A673 (cell line): ENCODE measurements at regions not wholly inside any gene's neighbourhood (a gene's known extent, or its start where the extent isn't known, plus 50 kb on each side); places are given as distances from the start of the nearest gene placed in this dataset.

ENCODE experiments used
- BruUV-seq: library from RNA; stranded (reverse); fragments of 400-500 nt; replicated peaks from 2 replicates; lab custom pipeline; 2021; lab: Mats Ljungman, UMichigan
- CTCF ChIA-PET: fragments of 300-600 bp; sonication (Branson Sonifier 250); formaldehyde crosslinking; loops from one replicate; lab custom pipeline; 2022; ENCODE audit warnings: antibody characterized with exemption; lab: Charles Lee
- POLR2A ChIA-PET: fragments of 300-600 bp; sonication (Branson Sonifier 250); formaldehyde crosslinking; loops from one replicate; lab custom pipeline; 2022; ENCODE audit warnings: antibody characterized with exemption; ENCODE audit not compliant: low non-redundant PET; lab: Charles Lee
- DNase-seq: peaks from one replicate; pipeline ENCODE4 v3.0.0-alpha.2; 2015; ENCODE audit warnings: low spot score
- H3K27ac ChIP-seq: fragments of 200-600 bp; sonication (generic); 2 replicates; pipeline ENCODE4 v1.5.1; 2016; ENCODE audit warnings: mixed run types, low read depth, mild to moderate bottlenecking, mixed read lengths, antibody characterized with exemption, low read length; ENCODE audit not compliant: poor library complexity, severe bottlenecking
- H3K27me3 ChIP-seq: fragments of 200-600 bp; sonication (generic); replicated peaks from 2 replicates; pipeline ENCODE4 v1.6.1; 2017; ENCODE audit warnings: mixed run types, low read depth, mild to moderate bottlenecking, mixed read lengths, antibody characterized with exemption, low read length; ENCODE audit not compliant: insufficient read depth, poor library complexity
- H3K36me3 ChIP-seq: fragments of 200-600 bp; sonication (generic); 2 replicates; pipeline ENCODE4 v1.6.1; 2016; ENCODE audit warnings: mixed run types, mild to moderate bottlenecking, mixed read lengths, antibody characterized with exemption, low read length; ENCODE audit not compliant: insufficient read depth, poor library complexity, severe bottlenecking
- H3K4me1 ChIP-seq: fragments of 200-600 bp; sonication (generic); 2 replicates; pipeline ENCODE4 v1.6.1; 2017; ENCODE audit warnings: mixed run types, mild to moderate bottlenecking, mixed read lengths, antibody characterized with exemption, low read length; ENCODE audit not compliant: insufficient read depth, poor library complexity, severe bottlenecking
- H3K4me3 ChIP-seq: fragments of 200-600 bp; sonication (generic); 2 replicates; pipeline ENCODE4 v1.5.1; 2016; ENCODE audit warnings: low read depth, mixed run types, mild to moderate bottlenecking, mixed read lengths, low read length; ENCODE audit not compliant: poor library complexity, severe bottlenecking
- H3K9me3 ChIP-seq: fragments of 200-600 bp; sonication (generic); 2 replicates; pipeline ENCODE4 v1.6.1; 2016; ENCODE audit warnings: mixed run types, low read depth, mild to moderate bottlenecking, mixed read lengths, antibody characterized with exemption, low read length; ENCODE audit not compliant: poor library complexity, severe bottlenecking
- EZH2 ChIP-seq: fragments of 200-600 bp; sonication (generic); IDR thresholded peaks from 2 replicates; pipeline ENCODE4 v1.6.1; 2017; ENCODE audit warnings: borderline replicate concordance, low read depth, mild to moderate bottlenecking, mixed read lengths, antibody characterized with exemption, low read length; ENCODE audit not compliant: poor library complexity, severe bottlenecking
- intact Hi-C: fragments of 100-400 bp; cut with micrococcal nuclease; formaldehyde crosslinking; loops from one replicate; pipeline ENCODE4 v1.10.0; 2022; ENCODE audit not compliant: unreplicated experiment
- TF ChIP-seq, protein P1 (sequence below): fragments of 300-800, 200-600 bp; sonication (generic); conservative IDR thresholded peaks from 2 replicates; pipeline ENCODE4 v1.5.1; 2017; ENCODE audit warnings: low read depth, mild to moderate bottlenecking, antibody characterized with exemption, low read length, moderate library complexity, mixed read lengths

DNA sequence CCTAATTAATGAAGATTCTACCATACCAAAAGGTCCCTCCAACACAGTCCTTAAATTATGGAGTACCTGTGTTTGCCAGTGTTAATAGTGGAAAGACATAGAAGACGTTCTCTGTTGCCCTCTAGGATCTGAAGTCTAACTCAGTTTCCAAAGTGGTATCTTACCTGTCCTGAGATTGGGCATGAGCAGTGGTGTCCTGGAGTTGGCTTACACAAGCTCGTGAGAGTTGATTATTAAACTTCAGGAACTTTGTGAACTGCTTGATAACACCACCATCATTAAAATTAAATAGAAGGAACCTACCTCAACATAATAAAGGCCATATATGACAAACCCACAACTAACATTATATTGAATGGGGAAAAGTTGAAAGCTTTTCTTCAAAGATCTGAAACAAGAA is 60.9 kb upstream of the SMARCA2 start:
- Histone ChIP-seq H3K36me3 (no peaks in the 10 kb centered on the region), H3K9me3 (no peaks in the 10 kb centered on the region), H3K4me1 (no peaks in the 10 kb centered on the region), H3K27ac (no peak overlapping the region), H3K4me3 (no peak overlapping the region), H3K27me3 (peaks cover 32% of the 10 kb centered on the region)
- BruUV-seq = no TSS peak
- intact Hi-C loops = no loop called here
- CTCF ChIA-PET = no interaction called here
- DNase-seq = no peak
- POLR2A ChIA-PET = no interaction called here
- no peak for TF ChIP-seq EZH2
- TF ChIP-seq, protein P1, sequence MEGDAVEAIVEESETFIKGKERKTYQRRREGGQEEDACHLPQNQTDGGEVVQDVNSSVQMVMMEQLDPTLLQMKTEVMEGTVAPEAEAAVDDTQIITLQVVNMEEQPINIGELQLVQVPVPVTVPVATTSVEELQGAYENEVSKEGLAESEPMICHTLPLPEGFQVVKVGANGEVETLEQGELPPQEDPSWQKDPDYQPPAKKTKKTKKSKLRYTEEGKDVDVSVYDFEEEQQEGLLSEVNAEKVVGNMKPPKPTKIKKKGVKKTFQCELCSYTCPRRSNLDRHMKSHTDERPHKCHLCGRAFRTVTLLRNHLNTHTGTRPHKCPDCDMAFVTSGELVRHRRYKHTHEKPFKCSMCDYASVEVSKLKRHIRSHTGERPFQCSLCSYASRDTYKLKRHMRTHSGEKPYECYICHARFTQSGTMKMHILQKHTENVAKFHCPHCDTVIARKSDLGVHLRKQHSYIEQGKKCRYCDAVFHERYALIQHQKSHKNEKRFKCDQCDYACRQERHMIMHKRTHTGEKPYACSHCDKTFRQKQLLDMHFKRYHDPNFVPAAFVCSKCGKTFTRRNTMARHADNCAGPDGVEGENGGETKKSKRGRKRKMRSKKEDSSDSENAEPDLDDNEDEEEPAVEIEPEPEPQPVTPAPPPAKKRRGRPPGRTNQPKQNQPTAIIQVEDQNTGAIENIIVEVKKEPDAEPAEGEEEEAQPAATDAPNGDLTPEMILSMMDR = no peak

DNA sequence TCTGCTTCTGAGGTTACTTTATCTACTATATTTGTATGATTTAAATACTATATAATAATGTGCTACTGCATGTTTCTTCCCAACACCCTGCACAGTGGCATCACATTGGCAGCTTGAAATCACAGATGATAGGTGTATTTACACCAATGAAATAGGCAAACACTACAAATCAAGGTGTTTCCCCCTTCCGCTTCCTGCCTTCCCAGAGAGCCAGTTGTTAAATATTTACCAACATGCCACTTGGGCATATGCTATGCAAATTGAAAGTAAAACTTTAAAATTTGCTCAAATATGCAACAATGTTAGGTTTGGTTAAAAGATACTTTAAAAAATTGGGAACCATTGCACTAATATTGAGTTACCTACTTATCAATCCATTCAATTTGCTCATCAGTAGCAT is 58.2 kb upstream of the SMARCA2 start:
- no peak for DNase-seq
- TF ChIP-seq, protein P1 = no peak
- no peak for TF ChIP-seq EZH2
- BruUV-seq = no TSS peak
- POLR2A ChIA-PET = no interaction called here
- Histone ChIP-seq H3K9me3 (no peaks in the 10 kb centered on the region), H3K27ac (no peak overlapping the region), H3K4me1 (peaks cover 3% of the 10 kb centered on the region), H3K36me3 (no peaks in the 10 kb centered on the region), H3K4me3 (no peak overlapping the region), H3K27me3 (peaks cover 28% of the 10 kb centered on the region)
- CTCF ChIA-PET = no interaction called here
- intact Hi-C loops = no loop called here

DNA sequence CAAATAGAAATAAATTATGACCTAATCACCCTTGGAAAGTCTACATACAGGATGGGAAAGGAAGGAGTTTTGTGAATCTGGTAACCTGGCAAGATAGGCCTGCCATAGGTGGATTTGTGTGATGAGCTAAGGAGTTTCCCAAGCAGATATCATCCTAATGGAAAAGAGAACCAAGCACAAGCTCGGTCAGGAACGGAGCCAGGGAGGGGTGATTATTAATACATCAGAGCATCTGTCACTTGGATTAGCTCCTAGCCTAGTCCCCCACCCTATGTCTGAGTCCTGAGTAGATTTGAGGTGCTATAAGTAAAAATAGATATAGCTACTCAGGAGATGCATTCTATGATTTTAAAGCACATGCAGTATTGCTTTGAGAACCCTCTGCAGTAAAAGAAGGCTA is 57.3 kb upstream of the SMARCA2 start:
- no TSS peak for BruUV-seq
- CTCF ChIA-PET = no interaction called here

More for the DNA sequence above, 57.3 kb upstream of the SMARCA2 start:
- POLR2A ChIA-PET = no interaction called here
- Histone ChIP-seq H3K4me3 (no peak overlapping the region), H3K36me3 (no peaks in the 10 kb centered on the region), H3K27me3 (peaks cover 22% of the 10 kb centered on the region), H3K27ac (no peak overlapping the region), H3K4me1 (peaks cover 10% of the 10 kb centered on the region), H3K9me3 (no peaks in the 10 kb centered on the region)
- DNase-seq = no peak
- TF ChIP-seq EZH2 = no peak
- TF ChIP-seq, protein P1 = no peak
- intact Hi-C loops = no loop called here
